Esophagus squamous epithelium (tissue), 4 donors: ENCODE measurements at regions not wholly inside any gene's neighbourhood (a gene's known extent, or its start where the extent isn't known, plus 50 kb on each side); places are given as distances from the start of the nearest gene placed in this dataset.
"Not testable (repeated sequence)": the region's sequence is repeated elsewhere in the genome, so short reads cannot be mapped to it uniquely, and the experiment has no call there.

ENCODE experiments used
- CTCF ChIP-seq, 6 experiments: fragments of 450-650 bp in 4 of 6; fragments of 200-600 bp in 2 of 6; sonication (generic) in 2 of 6; IDR thresholded peaks; one replicate each; pipeline ENCODE4 v1.5.1; 2016 to 2019; ENCODE audit warnings: antibody characterized with exemption in 6 of 6, mild to moderate bottlenecking in 4 of 6, moderate library complexity in 4 of 6
- POLR2A ChIP-seq, 4 donors: fragments of 450-650 bp; IDR thresholded peaks; one replicate each; pipeline ENCODE4 v1.6.1; 2017; ENCODE audit warnings: antibody characterized with exemption in 4 of 4, mild to moderate bottlenecking in 4 of 4, moderate library complexity in 3 of 4

GRCh38 chr6:144507772-144508312 lies 222.7 kb downstream of the UTRN start:
- not testable (repeated sequence) for TF ChIP-seq CTCF, POLR2A (IDR thresholded peaks at IDR 0.05)
